Right lobe of liver (tissue), 6 donors: ENCODE measurements at regions not wholly inside any gene's neighbourhood (a gene's known extent, or its start where the extent isn't known, plus 50 kb on each side); places are given as distances from the start of the nearest gene placed in this dataset.
A peak's percentile ranks its signal among the peaks of the same experiment; 100 is the strongest.
"Not testable (repeated sequence)": the region's sequence is repeated elsewhere in the genome, so short reads cannot be mapped to it uniquely, and the experiment has no call there.

Experiments used
- ATAC-seq, 4 donors: fragments of 200-7000 bp; cut with Tn5 transposase; one replicate each; pipeline ENCODE4 v1.9.1; 2020; ENCODE audit warnings: mild to moderate bottlenecking in 4 of 4, moderate library complexity in 4 of 4
- DNase-seq, 3 donors: peaks; one replicate each; pipeline ENCODE4 v3.0.0-alpha.2; 2020
- H3K27ac ChIP-seq, 3 donors: fragments of 200-600 bp; one replicate each; pipeline ENCODE4 v1.8.0; 2022
- H3K27me3 ChIP-seq, 2 donors: fragments of 200-600 bp; one replicate each; pipeline ENCODE4 v1.8.0; 2022
- H3K36me3 ChIP-seq, 4 donors: fragments of 200-600 bp; sonication (generic) in 1 of 4; one replicate each; pipeline versions ENCODE4 v1.5.1 to v1.8.0; 2017 to 2022; ENCODE audit warnings: control low read depth in 1 of 4
- H3K4me1 ChIP-seq, 4 donors: fragments of 200-600 bp; sonication (generic) in 1 of 4; one replicate each; pipeline versions ENCODE4 v1.5.1 to v1.8.0; 2017 to 2022; ENCODE audit warnings: control low read depth in 1 of 4
- H3K4me3 ChIP-seq, 3 donors: fragments of 200-600 bp; one replicate each; pipeline ENCODE4 v1.8.0; 2022
- H3K9me3 ChIP-seq, 4 donors: fragments of 200-600 bp; sonication (generic) in 1 of 4; one replicate each; pipeline versions ENCODE4 v1.5.1 to v1.8.0; 2017 to 2022; ENCODE audit warnings: control low read depth in 1 of 4
- CTCF ChIP-seq, 4 donors: fragments of 200-600 bp in 3 of 4; fragments of 450-650 bp in 1 of 4; IDR thresholded peaks; one replicate each; pipeline versions ENCODE4 v1.5.1 to v1.8.0; 2016 to 2022; ENCODE audit warnings: antibody characterized with exemption in 4 of 4, mild to moderate bottlenecking in 2 of 4
- POLR2A ChIP-seq: fragments of 450-650 bp; IDR thresholded peaks from one replicate; pipeline ENCODE4 v1.6.1; 2017; ENCODE audit warnings: antibody characterized with exemption, mild to moderate bottlenecking
- WGBS: methylation state at CpG from one replicate; pipeline ENCODE4 v1.1.6; 2018; ENCODE audit warnings: low coverage, low lambda C conversion rate; ENCODE audit not compliant: insufficient coverage; ENCODE audit errors: missing lambda C conversion rate; 5-methylcytosine and 5-hydroxymethylcytosine counted together
- intact Hi-C, 2 donors: fragments of 100-400 bp; cut with DNase I; formaldehyde crosslinking; loops; one replicate each; pipeline versions ENCODE4 v1.11.2 to v1.14.1; 2022
- donor health status: DM: no; HTN: yes; CAD: no.
- donor health status: DM: no; HTN: no; CAD: no.
- donor health status: DM: no; HTN: no; CAD: no.
- donor health status: DM: no; HTN: yes; CAD: no.
- donor health status: DM: no; HTN: yes; CAD: no.

DNA sequence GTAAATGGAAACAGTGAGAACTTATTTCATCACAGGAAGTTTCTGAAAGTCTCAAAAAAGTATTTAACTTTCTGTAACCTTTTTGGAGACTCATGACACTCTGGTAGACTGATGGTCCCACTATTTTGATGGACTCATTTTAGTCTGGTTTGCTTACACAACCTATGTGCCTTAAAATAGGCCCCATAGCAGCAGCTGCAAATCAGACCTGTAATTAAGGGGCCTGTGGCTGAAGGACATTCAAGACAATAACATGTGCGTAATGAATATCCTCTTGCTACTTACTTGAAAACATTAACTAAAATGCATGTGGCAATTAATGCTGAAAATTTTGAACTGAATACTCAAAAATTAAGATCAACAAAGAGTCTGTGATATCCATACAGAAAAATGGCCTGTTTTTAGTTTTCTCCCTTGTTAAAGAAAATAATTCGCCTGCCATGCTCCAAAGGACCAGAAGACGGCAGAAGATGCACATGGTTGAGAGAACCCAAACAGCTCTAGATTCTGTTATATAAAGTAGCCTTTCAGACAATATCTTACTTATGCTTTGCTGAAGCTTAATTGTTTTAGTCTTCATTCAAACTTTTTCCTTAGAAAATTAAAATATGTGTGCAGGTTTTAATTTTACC lies 568.5 kb downstream of the KCNA4 start:
- H3K27me3 ChIP-seq: no peaks in the 10 kb centered on the region

GRCh38 chr11:29447821-29448220 lies 569.0 kb downstream of the KCNA4 start:
- no peak overlapping the region for H3K4me3 ChIP-seq
- no peaks in the 10 kb centered on the region for H3K9me3 ChIP-seq
- intact Hi-C loops: no loop called here
- WGBS: 54% methylated on average over 1 of the region's 1 CpG
- no peak for ATAC-seq
- H3K4me1 ChIP-seq: no peaks in the 10 kb centered on the region
- no peaks in the 10 kb centered on the region for H3K36me3 ChIP-seq
- H3K27ac ChIP-seq: no peak overlapping the region
- no peak for DNase-seq
- no peaks in the 10 kb centered on the region for H3K27me3 ChIP-seq
- no peak for TF ChIP-seq CTCF (IDR thresholded peaks at IDR 0.05)
- TF ChIP-seq POLR2A: no peak

More for the DNA sequence above, 568.5 kb downstream of the KCNA4 start:
- no peak for DNase-seq
- intact Hi-C loops: no loop called here
- ATAC-seq: no peak
- no peak for TF ChIP-seq POLR2A
- TF ChIP-seq CTCF (IDR thresholded peaks at IDR 0.05): peak; percentile 22 to 30 (median 28)
- Histone ChIP-seq H3K36me3 (no peaks in the 10 kb centered on the region), H3K4me3 (no peak overlapping the region), H3K9me3 (no peaks in the 10 kb centered on the region), H3K27ac (no peak overlapping the region), H3K4me1 (no peaks in the 10 kb centered on the region)
- 35% methylated on average over 3 of the region's 3 CpGs for WGBS

GRCh38 chr11:29446132-29446531 lies 570.7 kb downstream of the KCNA4 start:
- H3K4me3 ChIP-seq: no peak overlapping the region
- WGBS: no CpG with 5 or more reads among the region's 7 CpGs
- intact Hi-C loops: no loop called here
- no peaks in the 10 kb centered on the region for H3K9me3 ChIP-seq
- DNase-seq (no peak), ATAC-seq (no peak)
- H3K4me1 ChIP-seq: no peaks in the 10 kb centered on the region
- no peak for TF ChIP-seq CTCF (IDR thresholded peaks at IDR 0.05)
- no peak overlapping the region for H3K27ac ChIP-seq
- H3K27me3 ChIP-seq: no peaks in the 10 kb centered on the region
- no peaks in the 10 kb centered on the region for H3K36me3 ChIP-seq

GRCh38 chr11:29445191-29445590 lies 571.6 kb downstream of the KCNA4 start:
- WGBS: 55% methylated on average over 3 of the region's 3 CpGs
- ATAC-seq, H3K9me3 ChIP-seq, intact Hi-C loops, H3K4me3 ChIP-seq, DNase-seq, H3K36me3 ChIP-seq, H3K27me3 ChIP-seq, H3K4me1 ChIP-seq, H3K27ac ChIP-seq: not testable (repeated sequence)

DNA sequence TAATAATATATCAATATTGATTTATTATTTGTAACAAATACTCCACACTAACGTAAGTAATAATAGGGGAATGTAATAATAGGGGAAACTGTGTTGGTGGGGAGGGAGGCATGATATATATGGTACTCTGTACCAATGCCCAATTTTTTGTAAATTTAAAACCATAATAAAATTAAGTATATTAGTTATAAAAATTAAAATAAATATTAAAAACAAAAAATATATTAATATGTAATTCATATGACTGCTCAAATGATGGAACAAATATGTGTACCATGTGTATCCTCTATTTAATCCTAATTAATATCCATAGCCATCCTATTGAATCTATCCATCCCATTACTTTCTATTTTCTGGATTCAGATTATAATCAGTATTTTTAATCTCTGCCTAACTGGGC lies 578.0 kb downstream of the KCNA4 start:
- WGBS: 37% methylated on average over 1 of the region's 1 CpG
- Histone ChIP-seq H3K36me3 (no peaks in the 10 kb centered on the region), H3K4me1 (no peaks in the 10 kb centered on the region), H3K4me3 (no peak overlapping the region), H3K27ac (no peak overlapping the region), H3K27me3 (no peaks in the 10 kb centered on the region), H3K9me3 (no peaks in the 10 kb centered on the region)
- TF ChIP-seq POLR2A (no peak), CTCF (IDR thresholded peaks at IDR 0.05) (no peak)
- ATAC-seq (no peak), DNase-seq (no peak)
- intact Hi-C loops: loop anchor here (10.0 kb wide), 1 partner anchor 696 kb away; no protein-coding TSS in a partner anchor
